GM10248 (cell line): ENCODE measurements at regions not wholly inside any gene's neighbourhood (a gene's known extent, or its start where the extent isn't known, plus 50 kb on each side); places are given as distances from the start of the nearest gene placed in this dataset.

Experiments
- CTCF ChIA-PET: fragments of 300-600 bp; sonication (Branson Sonifier 250); formaldehyde crosslinking; extraction: SDS; loops from one replicate; lab custom pipeline; 2021; ENCODE audit warnings: antibody characterized with exemption; lab: Yijun Ruan, JAX
- POLR2A ChIA-PET: fragments of 350-650 bp; sonication (Branson Sonifier 250); formaldehyde crosslinking; extraction: SDS; loops from one replicate; lab custom pipeline; 2020; ENCODE audit warnings: antibody characterized with exemption; lab: Yijun Ruan, JAX
- DNase-seq: peaks from one replicate; pipeline ENCODE4 v3.0.0; 2012; ENCODE audit errors: extremely low spot score
- CTCF ChIP-seq: IDR thresholded peaks from 2 replicates; pipeline ENCODE4 v1.5.1; 2012; ENCODE audit warnings: mild to moderate bottlenecking, low read depth; ENCODE audit errors: extremely low read depth, missing control alignments, control extremely low read depth

GRCh38 chr4:17286752-17287460 lies 225.0 kb downstream of the QDPR start:
- ChIA-PET POLR2A (no interaction called here), CTCF (no interaction called here)
- no peak for TF ChIP-seq CTCF
- DNase-seq, result no peak

GRCh38 chr4:17285747-17286146 lies 226.1 kb downstream of the QDPR start:
- no peak for DNase-seq
- POLR2A ChIA-PET, result no interaction called here
- CTCF ChIA-PET, result no interaction called here
- no peak for TF ChIP-seq CTCF

DNA sequence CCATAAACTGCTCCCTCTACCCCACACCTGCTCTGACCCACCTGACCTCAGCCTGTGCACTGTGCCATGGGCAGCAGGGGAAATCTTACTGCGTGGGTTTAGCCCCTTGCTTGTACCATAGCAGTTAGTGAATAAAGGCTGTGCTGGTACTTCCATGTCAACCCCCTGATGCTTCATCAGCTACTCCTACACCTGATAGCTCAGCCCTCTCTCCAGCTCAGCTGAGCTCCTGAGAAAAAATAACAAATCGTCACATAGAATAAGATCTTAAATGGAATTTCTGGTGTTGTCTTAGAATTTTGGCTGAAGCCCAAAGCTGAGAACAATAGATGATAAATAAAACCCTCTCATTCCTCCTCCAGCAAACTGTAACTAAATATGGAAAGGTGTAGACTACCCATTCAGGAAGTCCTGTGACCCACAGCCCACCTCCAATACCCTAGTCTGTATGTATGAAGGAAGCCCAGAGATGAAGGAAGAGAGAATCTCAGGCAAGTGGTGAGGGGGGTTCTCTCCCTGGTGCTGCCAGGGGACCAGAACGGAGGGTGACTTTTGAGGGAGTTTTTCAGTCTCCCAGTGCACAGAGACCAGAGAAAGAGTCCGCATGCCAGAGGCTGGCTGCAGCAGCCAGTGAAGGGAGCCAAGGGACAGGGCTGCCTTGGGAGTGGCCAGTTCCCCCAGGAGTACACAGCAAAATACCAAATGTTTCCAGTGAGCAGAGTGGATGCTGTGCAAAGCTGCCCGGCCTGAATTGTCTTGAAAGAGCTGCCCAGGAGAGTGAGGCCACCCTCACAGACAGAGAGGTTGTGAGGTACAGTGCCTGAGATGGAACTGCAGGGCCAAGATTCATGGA lies 227.3 kb downstream of the QDPR start:
- CTCF ChIA-PET, result no interaction called here
- no peak for TF ChIP-seq CTCF
- DNase-seq, result no peak
- POLR2A ChIA-PET, result no interaction called here

DNA sequence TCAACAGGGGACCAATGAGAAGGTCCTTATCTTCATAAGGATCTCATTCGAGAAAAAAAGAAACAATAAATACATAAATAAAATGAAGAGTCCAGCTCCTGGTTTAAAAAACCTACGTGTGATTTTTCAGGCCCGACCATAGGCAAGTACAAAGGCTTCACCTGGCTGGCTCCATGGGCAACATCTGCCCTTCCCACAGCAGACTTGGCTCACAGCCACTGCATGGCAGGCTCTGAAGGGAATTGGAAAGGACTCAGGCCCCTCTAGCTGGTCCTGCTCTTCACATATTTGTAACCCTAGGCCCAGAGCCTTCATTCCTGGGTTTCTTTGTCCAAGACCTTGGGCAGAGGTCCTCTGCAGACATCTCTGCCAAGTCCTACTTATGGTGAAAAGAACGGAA lies 228.1 kb downstream of the QDPR start:
- no peak for DNase-seq
- CTCF ChIA-PET, result no interaction called here
- TF ChIP-seq CTCF, result no peak

DNA sequence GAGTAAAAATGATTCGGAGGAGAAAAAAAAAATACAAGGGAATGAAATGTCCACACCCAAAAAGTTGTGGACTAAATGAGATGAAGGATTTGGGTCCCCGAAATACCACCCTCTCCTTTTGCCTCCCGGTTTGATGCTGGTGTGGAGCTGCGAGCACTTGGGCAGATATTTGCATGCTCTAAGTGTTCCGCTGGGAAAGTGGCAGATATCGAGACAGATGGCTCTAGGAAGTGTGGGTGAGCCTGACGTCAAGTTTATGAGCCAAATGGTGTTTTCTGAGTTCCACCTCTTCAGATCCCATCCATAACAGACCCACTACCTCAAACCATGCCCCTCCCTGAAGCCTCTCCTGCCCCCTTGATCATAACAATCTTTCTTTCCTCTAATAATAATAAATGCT lies 228.6 kb downstream of the QDPR start:
- ChIA-PET CTCF (no interaction called here), POLR2A (no interaction called here)
- DNase-seq, result no peak
- TF ChIP-seq CTCF, result no peak

More for the DNA sequence above, 228.1 kb downstream of the QDPR start:
- POLR2A ChIA-PET, result no interaction called here

DNA sequence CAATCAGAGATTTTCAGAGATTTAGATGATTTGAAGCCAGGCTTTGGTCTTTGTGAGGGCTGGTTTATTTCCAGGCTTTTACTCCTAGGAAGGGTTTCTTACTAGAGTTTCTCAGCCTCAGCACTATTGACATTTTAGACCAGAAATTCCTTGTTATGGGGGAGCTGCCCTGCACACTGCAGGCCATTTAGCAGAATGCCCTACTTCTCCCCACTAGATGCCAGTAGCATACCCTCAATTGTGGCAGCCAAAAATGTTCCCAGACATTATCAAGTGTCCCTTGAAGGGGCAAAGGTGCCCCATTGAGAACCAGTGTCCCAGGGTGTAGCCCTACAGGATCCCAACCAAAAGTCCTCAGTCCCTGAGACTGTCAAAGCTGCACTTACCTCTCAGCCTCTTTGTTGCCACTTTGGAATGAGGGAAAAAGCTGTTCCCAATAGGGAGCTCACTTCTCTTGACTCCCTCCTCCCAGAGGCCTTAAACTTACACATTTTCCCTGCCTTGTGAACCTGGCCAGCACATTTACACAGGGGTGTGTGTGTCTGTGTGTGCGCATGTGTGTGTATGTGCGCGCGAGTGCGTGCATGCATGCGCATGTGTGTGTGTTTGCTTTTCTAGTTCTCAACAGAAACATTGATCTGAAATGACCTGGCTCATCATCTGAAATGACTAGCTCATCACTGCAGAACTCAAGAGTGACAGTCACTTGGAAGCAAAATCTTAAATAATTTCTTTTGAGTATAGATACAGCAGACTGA lies 231.4 kb downstream of the QDPR start:
- no peak for DNase-seq
- POLR2A ChIA-PET, result no interaction called here
- CTCF ChIA-PET, result no interaction called here
- no peak for TF ChIP-seq CTCF
